Lower leg skin (tissue), 4 donors: ENCODE measurements at regions not wholly inside any gene's neighbourhood (a gene's known extent, or its start where the extent isn't known, plus 50 kb on each side); places are given as distances from the start of the nearest gene placed in this dataset.

ENCODE experiments used
- DNase-seq, 2 donors: peaks; one replicate each; pipeline ENCODE4 v3.0.0-alpha.2; 2019; ENCODE audit warnings: low spot score in 2 of 2
- H3K4me3 ChIP-seq: fragments of 200-600 bp; sonication (generic); 2 replicates; pipeline ENCODE4 v1.5.1; 2017; ENCODE audit warnings: mild to moderate bottlenecking, low read depth; ENCODE audit not compliant: poor library complexity, severe bottlenecking
- POLR2A ChIP-seq, 2 donors: fragments of 450-650 bp; IDR thresholded peaks; one replicate each; pipeline ENCODE4 v1.6.1; 2016 to 2017; ENCODE audit warnings: antibody characterized with exemption in 2 of 2, mild to moderate bottlenecking in 1 of 2, moderate library complexity in 1 of 2
- WGBS, 2 donors: methylation state at CpG; one replicate each; pipeline ENCODE4 v1.1.5; 2018; 5-methylcytosine and 5-hydroxymethylcytosine counted together
- intact Hi-C: fragments of 100-400 bp; cut with DNase I; formaldehyde crosslinking; loops from one replicate; pipeline ENCODE4 v1.15.0; 2023; ENCODE audit warnings: low total_unique reads
- TF ChIP-seq, protein P1 (sequence below), 3 donors: fragments of 450-650 bp; IDR thresholded peaks; one replicate each; pipeline ENCODE4 v1.5.1; 2016; ENCODE audit warnings: antibody characterized with exemption in 3 of 3, mild to moderate bottlenecking in 3 of 3, moderate library complexity in 2 of 3

DNA sequence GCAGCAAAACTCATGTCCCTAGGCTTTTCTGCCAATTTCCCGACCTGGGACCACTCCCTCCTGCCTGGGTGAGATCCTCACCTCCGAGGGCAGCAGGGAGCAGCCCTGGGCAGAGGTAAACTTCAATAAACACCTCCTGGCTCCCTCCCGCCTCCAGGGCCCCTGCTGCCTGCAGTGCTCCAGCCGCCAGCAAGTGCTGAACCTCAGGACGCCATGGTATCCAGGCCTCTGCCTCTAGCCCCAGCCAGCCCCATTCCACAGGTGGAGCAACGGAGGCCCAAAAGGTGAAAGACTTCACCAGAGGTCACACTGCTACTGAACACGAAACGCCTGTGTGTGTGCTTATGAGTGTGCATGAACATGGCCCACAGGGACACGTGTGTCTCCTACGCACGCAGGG is 59.9 kb upstream of the LINGO1 start:
- no peak for TF ChIP-seq POLR2A (IDR thresholded peaks at IDR 0.05)
- TF ChIP-seq, protein P1, sequence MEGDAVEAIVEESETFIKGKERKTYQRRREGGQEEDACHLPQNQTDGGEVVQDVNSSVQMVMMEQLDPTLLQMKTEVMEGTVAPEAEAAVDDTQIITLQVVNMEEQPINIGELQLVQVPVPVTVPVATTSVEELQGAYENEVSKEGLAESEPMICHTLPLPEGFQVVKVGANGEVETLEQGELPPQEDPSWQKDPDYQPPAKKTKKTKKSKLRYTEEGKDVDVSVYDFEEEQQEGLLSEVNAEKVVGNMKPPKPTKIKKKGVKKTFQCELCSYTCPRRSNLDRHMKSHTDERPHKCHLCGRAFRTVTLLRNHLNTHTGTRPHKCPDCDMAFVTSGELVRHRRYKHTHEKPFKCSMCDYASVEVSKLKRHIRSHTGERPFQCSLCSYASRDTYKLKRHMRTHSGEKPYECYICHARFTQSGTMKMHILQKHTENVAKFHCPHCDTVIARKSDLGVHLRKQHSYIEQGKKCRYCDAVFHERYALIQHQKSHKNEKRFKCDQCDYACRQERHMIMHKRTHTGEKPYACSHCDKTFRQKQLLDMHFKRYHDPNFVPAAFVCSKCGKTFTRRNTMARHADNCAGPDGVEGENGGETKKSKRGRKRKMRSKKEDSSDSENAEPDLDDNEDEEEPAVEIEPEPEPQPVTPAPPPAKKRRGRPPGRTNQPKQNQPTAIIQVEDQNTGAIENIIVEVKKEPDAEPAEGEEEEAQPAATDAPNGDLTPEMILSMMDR (IDR thresholded peaks at IDR 0.05), result no peak
- WGBS, 2 donors, result 70 to 81% methylated on average over 10 to 11 of the region's 11 CpGs
- no peak for DNase-seq

DNA sequence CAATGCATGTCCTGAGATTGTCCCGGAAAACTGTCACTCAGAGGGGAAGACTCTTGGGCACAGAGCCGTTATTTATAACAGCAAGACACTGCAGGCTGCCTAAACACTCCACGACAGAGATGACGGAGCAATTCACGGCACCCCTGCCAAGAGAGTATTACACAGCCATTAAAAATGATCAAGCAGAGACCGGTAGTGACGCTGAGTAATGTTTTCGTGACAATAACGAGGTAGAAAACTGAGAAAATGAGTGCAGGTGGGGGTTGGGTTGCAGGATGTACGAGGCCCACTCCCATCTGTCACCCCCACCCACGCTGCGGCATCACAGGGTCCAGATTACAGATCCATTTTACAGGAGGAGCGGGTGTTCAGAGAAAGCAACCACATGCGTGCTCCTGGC is 58.9 kb upstream of the LINGO1 start:
- no peak for TF ChIP-seq POLR2A (IDR thresholded peaks at IDR 0.05)
- DNase-seq, result no peak
- 85 to 87% methylated on average over 14 of the region's 14 CpGs for WGBS, 2 donors
- intact Hi-C loops, result no loop called here
- H3K4me3 ChIP-seq, result no peak overlapping the region

More for the DNA sequence above, 59.9 kb upstream of the LINGO1 start:
- no peak overlapping the region for H3K4me3 ChIP-seq
- intact Hi-C loops, result no loop called here

DNA sequence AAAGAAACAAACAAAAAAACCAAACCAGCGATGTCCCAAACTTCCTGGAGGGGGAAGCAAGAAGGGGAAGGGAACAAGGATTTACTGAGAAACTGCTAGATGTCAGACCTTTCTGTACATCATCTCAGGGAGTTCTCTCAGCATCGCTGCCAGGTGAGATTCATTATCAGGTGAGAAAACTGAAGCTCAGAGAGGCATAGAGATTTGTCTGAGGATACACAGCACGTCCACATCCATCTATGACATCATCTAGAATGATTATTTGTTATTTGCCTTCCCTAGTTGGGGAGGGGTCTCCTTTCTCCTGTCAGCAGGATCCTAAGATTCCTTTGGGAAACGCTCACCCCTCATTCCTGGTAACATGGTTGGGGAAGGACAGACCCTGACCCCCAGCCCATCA is 57.1 kb upstream of the LINGO1 start:
- H3K4me3 ChIP-seq, result no peak overlapping the region
- intact Hi-C loops, result no loop called here
- no peak for TF ChIP-seq POLR2A (IDR thresholded peaks at IDR 0.05)
- TF ChIP-seq, protein P1 (IDR thresholded peaks at IDR 0.05), result no peak
- WGBS, 2 donors, result 72 to 78% methylated on average over 4 of the region's 4 CpGs
- no peak for DNase-seq

DNA sequence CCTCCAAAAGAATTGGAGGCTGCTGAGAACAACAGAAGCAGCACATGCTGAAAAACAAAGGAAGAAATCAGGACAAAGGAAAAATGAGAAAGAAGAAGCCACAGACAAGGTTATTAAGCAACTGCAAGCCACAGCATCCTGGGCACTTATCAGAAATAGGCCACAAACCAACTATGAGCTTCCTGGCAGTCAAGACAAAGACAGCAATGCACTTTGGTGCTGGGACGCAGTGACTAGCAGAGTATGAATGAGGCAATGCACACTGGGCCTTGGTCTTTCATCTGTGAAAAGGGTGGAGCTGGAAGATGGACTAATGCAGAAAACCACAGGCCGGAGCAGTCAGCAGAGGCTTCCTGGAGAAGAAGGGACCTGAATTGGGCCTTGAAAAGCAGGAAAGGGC is 56.0 kb upstream of the LINGO1 start:
- no peak overlapping the region for H3K4me3 ChIP-seq
- intact Hi-C loops, result no loop called here
- TF ChIP-seq, protein P1 (IDR thresholded peaks at IDR 0.05), result no peak
- TF ChIP-seq POLR2A (IDR thresholded peaks at IDR 0.05), result no peak
- no peak for DNase-seq
- WGBS, 2 donors, result 75 to 85% methylated on average over 2 of the region's 2 CpGs

DNA sequence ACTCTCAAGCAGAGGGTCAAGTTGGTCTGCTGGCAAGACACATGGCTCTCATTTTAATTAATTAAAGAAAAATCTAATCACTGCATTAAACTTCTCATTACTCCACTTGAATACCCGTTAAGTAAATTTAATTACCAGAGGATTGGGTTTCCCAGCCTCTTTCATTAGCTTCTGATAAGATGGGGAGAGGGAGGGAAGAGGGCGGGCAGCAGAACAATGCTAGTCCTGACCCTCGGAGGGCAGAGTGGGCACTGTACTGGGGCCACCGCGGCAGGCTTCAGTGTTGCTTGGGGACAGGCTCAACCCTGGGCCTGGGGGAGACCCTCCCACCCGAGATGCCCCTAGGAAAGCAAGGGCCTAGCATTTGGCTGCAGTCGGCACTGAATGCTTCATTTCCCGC is 55.6 kb upstream of the LINGO1 start:
- TF ChIP-seq, protein P1 (IDR thresholded peaks at IDR 0.05), result no peak
- TF ChIP-seq POLR2A (IDR thresholded peaks at IDR 0.05), result no peak
- intact Hi-C loops, result no loop called here
- no peak for DNase-seq
- 82 to 84% methylated on average over 8 of the region's 8 CpGs for WGBS, 2 donors
- no peak overlapping the region for H3K4me3 ChIP-seq

DNA sequence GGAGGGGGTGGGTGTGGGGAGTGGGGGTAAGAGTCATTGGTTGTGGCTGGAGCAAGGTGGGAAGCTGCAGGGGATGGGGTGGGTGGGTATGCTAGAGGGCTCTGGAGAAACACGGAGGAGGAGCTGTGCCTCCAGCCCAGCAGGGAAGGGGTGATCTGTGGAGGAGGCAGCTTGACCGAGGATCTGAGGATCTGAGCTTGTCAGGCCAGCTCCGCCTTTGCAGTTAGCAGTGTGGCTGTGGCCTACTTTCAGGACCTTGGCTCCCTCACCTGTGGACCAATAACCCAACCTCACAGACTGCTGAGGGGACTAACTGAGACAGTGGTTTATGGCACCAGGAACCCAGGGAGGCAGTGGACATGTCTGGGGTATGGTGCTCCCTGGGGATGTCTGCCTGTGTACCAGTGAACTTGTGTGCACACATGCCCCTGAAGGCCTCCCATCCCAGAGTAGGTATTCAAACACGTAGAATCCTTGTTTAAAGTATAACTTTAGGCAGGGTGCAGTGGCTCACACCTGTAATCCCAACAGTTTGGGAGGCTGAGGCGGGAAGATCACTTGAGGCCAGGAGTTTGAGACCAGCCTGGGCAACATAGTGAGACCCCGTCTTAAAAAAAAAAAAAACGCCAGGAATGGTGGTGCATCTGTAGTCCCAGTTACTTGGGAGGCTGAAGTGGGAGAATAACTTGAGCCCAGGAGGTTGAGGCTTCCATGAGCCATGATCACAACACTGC is 52.5 kb upstream of the LINGO1 start:
- intact Hi-C loops, result no loop called here
- DNase-seq, result no peak
- no peak overlapping the region for H3K4me3 ChIP-seq
- 88 to 89% methylated on average over 7 of the region's 7 CpGs for WGBS, 2 donors
- TF ChIP-seq POLR2A (IDR thresholded peaks at IDR 0.05), result no peak
